H1 (cell line): ENCODE measurements at regions not wholly inside any gene's neighbourhood (a gene's known extent, or its start where the extent isn't known, plus 50 kb on each side); places are given as distances from the start of the nearest gene placed in this dataset.

Experiments used
- CTCF ChIA-PET: fragments of 300-600 bp; sonication (Branson Sonifier 250); formaldehyde crosslinking; loops from one replicate; lab custom pipeline; 2021; ENCODE audit not compliant: partially characterized antibody; lab: Charles Lee
- POLR2A ChIA-PET: fragments of 300-600 bp; sonication (Branson Sonifier 250); formaldehyde crosslinking; loops from one replicate; lab custom pipeline; 2021; ENCODE audit warnings: inconsistent platforms; ENCODE audit not compliant: partially characterized antibody; lab: Charles Lee
- DNase-seq, 2 experiments: peaks; one replicate each; pipeline versions ENCODE4 v3.0.0 to v3.0.0-alpha.2; 2010 to 2022; ENCODE audit warnings: low spot score in 2 of 2, low read depth in 1 of 2, mixed read lengths in 1 of 2
- FAIRE-seq: peaks from 2 replicates; lab custom pipeline; 2011; peaks lifted over from hg19 to GRCh38; lab: Jason Lieb, UNC
- H2AFZ ChIP-seq: 2 replicates; pipeline ENCODE4 v1.8.1; 2012; ENCODE audit warnings: low read length, inconsistent platforms
- H2AK5ac ChIP-seq: 2 replicates; pipeline ENCODE4 v1.6.1; 2013; ENCODE audit warnings: low read depth, low read length
- H2BK120ac ChIP-seq: replicated peaks from 2 replicates; pipeline ENCODE3; 2013; ENCODE audit warnings: low read depth, low read length, inconsistent platforms
- H2BK12ac ChIP-seq: 2 replicates; pipeline ENCODE4 v1.6.1; 2013; ENCODE audit warnings: low read depth, low read length
- H2BK15ac ChIP-seq: 2 replicates; pipeline ENCODE4 v1.6.1; 2013; ENCODE audit warnings: low read length
- H2BK20ac ChIP-seq: 2 replicates; pipeline ENCODE4 v1.6.1; 2013; ENCODE audit warnings: low read length
- H2BK5ac ChIP-seq: 2 replicates; pipeline ENCODE4 v1.6.1; 2013; ENCODE audit warnings: low read depth, low read length
- H3K14ac ChIP-seq: 2 replicates; pipeline ENCODE4 v1.6.1; 2013; ENCODE audit warnings: inconsistent platforms; ENCODE audit not compliant: insufficient read length
- H3K18ac ChIP-seq: 2 replicates; pipeline ENCODE4 v1.6.1; 2013; ENCODE audit warnings: low read length; ENCODE audit errors: extremely low read depth
- H3K23ac ChIP-seq: 2 replicates; pipeline ENCODE4 v1.6.1; 2013; ENCODE audit warnings: inconsistent platforms; ENCODE audit not compliant: insufficient read length
- H3K23me2 ChIP-seq: 2 replicates; pipeline ENCODE4 v1.6.1; 2013; ENCODE audit warnings: low read depth, low read length
- H3K27ac ChIP-seq: 2 replicates; pipeline ENCODE4 v1.6.1; 2011; ENCODE audit warnings: low read depth, low read length, inconsistent platforms
- H3K27me3 ChIP-seq, 4 experiments: replicated peaks in 1 of 4; 1 replicate in 1 of 4; 2 replicates in 3 of 4; pipeline versions ENCODE4 v1.6.1 to v1.8.1; 2011 to 2013; ENCODE audit warnings: low read length in 3 of 4, mild to moderate bottlenecking in 3 of 4, inconsistent platforms in 2 of 4, mixed read lengths in 2 of 4, moderate library complexity in 1 of 4; ENCODE audit not compliant: control insufficient read depth in 3 of 4, insufficient read depth in 3 of 4; ENCODE audit errors: extremely low read depth in 1 of 4
- H3K36me3 ChIP-seq, 4 experiments: 2 replicates each; pipeline versions ENCODE4 v1.6.1 to v1.8.1; 2011 to 2013; ENCODE audit warnings: mild to moderate bottlenecking in 4 of 4, low read length in 3 of 4, moderate library complexity in 2 of 4, control low read depth in 1 of 4, inconsistent platforms in 1 of 4; ENCODE audit not compliant: insufficient read depth in 4 of 4, control insufficient read depth in 2 of 4
- H3K4ac ChIP-seq: replicated peaks from 2 replicates; pipeline ENCODE3; 2013; ENCODE audit warnings: low read length, low read depth, mixed read lengths, inconsistent platforms; ENCODE audit not compliant: insufficient read length
- H3K4me1 ChIP-seq, 4 experiments: replicated peaks in 1 of 4; 1 replicate in 1 of 4; 2 replicates in 3 of 4; pipeline versions ENCODE4 v1.6.1 to v1.8.1; 2011 to 2013; ENCODE audit warnings: low read length in 3 of 4, inconsistent platforms in 2 of 4, mixed read lengths in 1 of 4; ENCODE audit not compliant: insufficient read depth in 4 of 4, control insufficient read depth in 3 of 4
- H3K4me2 ChIP-seq, 2 experiments: 2 replicates each; pipeline versions ENCODE4 v1.6.1 to v1.8.1; 2011 to 2013; ENCODE audit warnings: low read depth in 2 of 2, low read length in 2 of 2, control low read depth in 1 of 2, inconsistent platforms in 1 of 2, mild to moderate bottlenecking in 1 of 2; ENCODE audit not compliant: insufficient read depth in 1 of 2
- H3K4me3 ChIP-seq, 4 experiments: fragments of 200-600, 300-600 bp in 1 of 4; sonication (generic), shearing (Covaris generic), sonication (Bioruptor Twin) in 1 of 4; 2 replicates each; pipeline versions ENCODE4 v1.5.1 to v1.8.1; 2011 to 2016; ENCODE audit warnings: low read length in 4 of 4, low read depth in 3 of 4, control low read depth in 2 of 4, inconsistent platforms in 2 of 4, mild to moderate bottlenecking in 2 of 4, mixed read lengths in 1 of 4, moderate library complexity in 1 of 4; ENCODE audit not compliant: insufficient read depth in 2 of 4; ENCODE audit errors: extremely low read depth in 1 of 4
- H3K56ac ChIP-seq: replicated peaks from 2 replicates; pipeline ENCODE3; 2013; ENCODE audit warnings: low read depth, mild to moderate bottlenecking, mixed read lengths, low read length, inconsistent platforms; ENCODE audit not compliant: insufficient read length
- H3K79me1 ChIP-seq: 2 replicates; pipeline ENCODE4 v1.6.1; 2013; ENCODE audit warnings: low read depth, low read length, control low read depth
- H3K79me2 ChIP-seq, 2 experiments: 2 replicates each; pipeline versions ENCODE4 v1.6.1 to v1.8.1; 2012 to 2013; ENCODE audit warnings: low read length in 2 of 2, mild to moderate bottlenecking in 2 of 2, inconsistent platforms in 1 of 2; ENCODE audit not compliant: insufficient read depth in 2 of 2, control insufficient read depth in 1 of 2
- H3K9ac ChIP-seq, 4 experiments: replicated peaks in 1 of 4; 1 replicate in 1 of 4; 2 replicates in 3 of 4; pipeline versions ENCODE4 v1.6.1 to v1.8.1; 2011 to 2013; ENCODE audit warnings: low read depth in 3 of 4, low read length in 3 of 4, control low read depth in 2 of 4, mild to moderate bottlenecking in 2 of 4, moderate library complexity in 2 of 4, inconsistent platforms in 1 of 4; ENCODE audit errors: extremely low read depth in 1 of 4
- H3K9me3 ChIP-seq, 2 experiments: 2 replicates each; pipeline versions ENCODE4 v1.6.1 to v1.8.1; 2012 to 2013; ENCODE audit warnings: mild to moderate bottlenecking in 2 of 2, moderate library complexity in 2 of 2, control low read depth in 1 of 2, inconsistent platforms in 1 of 2, low read depth in 1 of 2, low read length in 1 of 2, mixed read lengths in 1 of 2; ENCODE audit not compliant: insufficient read depth in 2 of 2
- H4K20me1 ChIP-seq, 2 experiments: replicated peaks in 1 of 2; 2 replicates each; pipeline versions ENCODE3 to v1.8.1; 2011 to 2013; ENCODE audit warnings: inconsistent platforms in 2 of 2, low read length in 2 of 2, mild to moderate bottlenecking in 1 of 2; ENCODE audit not compliant: insufficient read depth in 2 of 2, control insufficient read depth in 1 of 2
- H4K5ac ChIP-seq: 2 replicates; pipeline ENCODE4 v1.6.1; 2013; ENCODE audit warnings: low read length, low read depth, mixed read lengths, inconsistent platforms; ENCODE audit not compliant: insufficient read length
- H4K8ac ChIP-seq: 2 replicates; pipeline ENCODE4 v1.8.0; 2013; ENCODE audit warnings: mild to moderate bottlenecking, moderate library complexity, low read length, inconsistent platforms; ENCODE audit not compliant: insufficient read depth; ENCODE audit errors: extremely low read depth
- H4K91ac ChIP-seq: replicated peaks from 2 replicates; pipeline ENCODE3; 2013; ENCODE audit warnings: low read length, mixed read lengths, inconsistent platforms; ENCODE audit not compliant: insufficient read length
- ATF3 ChIP-seq: IDR thresholded peaks from 2 replicates; pipeline ENCODE4 v1.6.1; 2011; ENCODE audit warnings: low read depth, mild to moderate bottlenecking, low read length; ENCODE audit not compliant: insufficient read depth
- CHD2 ChIP-seq: IDR thresholded peaks from 2 replicates; pipeline ENCODE4 v1.6.1; 2012; ENCODE audit warnings: low read length, improper control_type of control experiment
- NANOG ChIP-seq: IDR thresholded peaks from 2 replicates; pipeline ENCODE4 v1.6.1; 2011; ENCODE audit warnings: low read length, low read depth, mild to moderate bottlenecking, inconsistent platforms; ENCODE audit not compliant: insufficient read depth, poor library complexity, severe bottlenecking
- POLR2A ChIP-seq, 2 experiments: IDR thresholded peaks; 1 replicate in 1 of 2; 2 replicates in 1 of 2; pipeline ENCODE4 v1.6.1; 2011; ENCODE audit warnings: low read depth in 2 of 2, low read length in 2 of 2, mild to moderate bottlenecking in 2 of 2; ENCODE audit errors: control extremely low read depth in 1 of 2
- RXRA ChIP-seq: IDR thresholded peaks from 2 replicates; pipeline ENCODE4 v1.6.1; 2011; ENCODE audit warnings: low read depth, mild to moderate bottlenecking, low read length, moderate library complexity; ENCODE audit not compliant: insufficient read depth
- TAF7 ChIP-seq: optimal IDR thresholded peaks from 2 replicates; pipeline ENCODE3; 2011; ENCODE audit warnings: low read depth, mild to moderate bottlenecking, inconsistent platforms, low read length, moderate library complexity, borderline replicate concordance
- WGBS, 2 experiments: shearing (Covaris generic) in 1 of 2; methylation state at CpG; one replicate each; pipeline versions ENCODE4 v1.1.6 to v1.1.7; 2013 to 2015; ENCODE audit warnings: low lambda C conversion rate in 2 of 2, mixed read lengths in 2 of 2, inconsistent platforms in 1 of 2, low coverage in 1 of 2, missing lambda C conversion rate in 1 of 2; ENCODE audit not compliant: insufficient replicate concordance in 2 of 2, insufficient coverage in 1 of 2, insufficient read length in 1 of 2; ENCODE audit errors: extremely low coverage in 1 of 2, missing lambda C conversion rate in 1 of 2; 5-methylcytosine and 5-hydroxymethylcytosine counted together

DNA sequence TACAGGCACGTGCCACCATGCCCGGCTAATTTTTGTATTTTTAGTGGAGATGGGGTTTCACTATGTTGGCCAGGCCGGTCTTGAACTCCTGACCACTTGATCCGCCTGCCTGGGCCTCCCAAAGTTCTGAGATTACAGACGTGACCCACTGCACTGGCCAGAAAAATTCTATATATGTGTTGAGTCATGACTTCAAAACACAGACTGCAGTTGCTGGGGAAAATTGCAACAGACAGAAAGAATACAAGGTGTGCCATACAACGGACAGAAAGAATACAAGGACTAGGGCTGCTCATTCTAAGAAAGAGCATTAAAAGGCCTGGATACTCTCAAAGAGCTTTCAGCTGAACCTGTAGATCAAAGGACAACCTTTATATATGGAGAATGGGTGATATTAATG, 109.6 kb upstream of the ACSL4 start:
- peaks cover 0 to 4% (median 0%) of the 10 kb centered on the region in 4 experiments; a peak in 1 of 7 replicates for H3K4me1 ChIP-seq
- no peak overlapping the region for H4K8ac ChIP-seq
- no peak overlapping the region for H3K27ac ChIP-seq
- no peak overlapping the region for H3K4ac ChIP-seq
- H2BK120ac ChIP-seq, result no peak overlapping the region
- H2AFZ ChIP-seq, result no peak overlapping the region
- no peaks in the 10 kb centered on the region for H3K9me3 ChIP-seq
- no peaks in the 10 kb centered on the region for H4K20me1 ChIP-seq
- H3K56ac ChIP-seq, result no peak overlapping the region
- no peak overlapping the region for H2BK5ac ChIP-seq
- ChIA-PET POLR2A (no interaction called here), CTCF (interaction anchor here (0.9 to 4.6 kb wide), 5 partner anchors 13 to 129 kb away, joined by 3 to 26 read pairs (median 3); no protein-coding TSS in a partner anchor)
- no peaks in the 10 kb centered on the region for H3K27me3 ChIP-seq
- no peak overlapping the region for H3K4me2 ChIP-seq
- H3K23ac ChIP-seq, result no peak overlapping the region
- H3K14ac ChIP-seq, result no peak overlapping the region
- H2AK5ac ChIP-seq, result no peak overlapping the region
- H3K36me3 ChIP-seq, result no peaks in the 10 kb centered on the region
- no peak overlapping the region for H4K91ac ChIP-seq
- no peak overlapping the region for H4K5ac ChIP-seq
- no peak overlapping the region for H3K9ac ChIP-seq
- no peak for DNase-seq
- no peaks in the 10 kb centered on the region for H3K79me1 ChIP-seq
- no peaks in the 10 kb centered on the region for H3K79me2 ChIP-seq
- H2BK15ac ChIP-seq, result no peak overlapping the region
- TF ChIP-seq ATF3, result no peak
- no peak for TF ChIP-seq TAF7
- TF ChIP-seq RXRA, result no peak
- no peak for TF ChIP-seq NANOG
- no peak for TF ChIP-seq CHD2
- no peak for TF ChIP-seq POLR2A (IDR thresholded peaks at IDR 0.05; ENCODE audit: control extremely low read depth in 1 of 2, low read depth in 2 of 2, low read length in 2 of 2)
- 100% methylated on average over 2 of the region's 6 CpGs; no CpG with 5 or more reads in 1 of the 2 experiments for WGBS, 2 experiments
- no peaks in the 10 kb centered on the region for H3K23me2 ChIP-seq
- H3K4me3 ChIP-seq, result no peak overlapping the region
- H2BK12ac ChIP-seq, result no peak overlapping the region
- H3K18ac ChIP-seq, result no peak overlapping the region
- FAIRE-seq, result no peak
- no peak overlapping the region for H2BK20ac ChIP-seq
